NCI-H2227 (cell line): ENCODE measurements at regions not wholly inside any gene's neighbourhood (a gene's known extent, or its start where the extent isn't known, plus 50 kb on each side); places are given as distances from the start of the nearest gene placed in this dataset.

Experiments used
- DNase-seq: peaks from one replicate; lab custom pipeline; 2025; ENCODE audit not compliant: unreplicated experiment; lab: John Stamatoyannopoulos, UW

GRCh38 chr3:164604687-164605086, 473.6 kb downstream of the SI start:
- no peak for DNase-seq

DNA sequence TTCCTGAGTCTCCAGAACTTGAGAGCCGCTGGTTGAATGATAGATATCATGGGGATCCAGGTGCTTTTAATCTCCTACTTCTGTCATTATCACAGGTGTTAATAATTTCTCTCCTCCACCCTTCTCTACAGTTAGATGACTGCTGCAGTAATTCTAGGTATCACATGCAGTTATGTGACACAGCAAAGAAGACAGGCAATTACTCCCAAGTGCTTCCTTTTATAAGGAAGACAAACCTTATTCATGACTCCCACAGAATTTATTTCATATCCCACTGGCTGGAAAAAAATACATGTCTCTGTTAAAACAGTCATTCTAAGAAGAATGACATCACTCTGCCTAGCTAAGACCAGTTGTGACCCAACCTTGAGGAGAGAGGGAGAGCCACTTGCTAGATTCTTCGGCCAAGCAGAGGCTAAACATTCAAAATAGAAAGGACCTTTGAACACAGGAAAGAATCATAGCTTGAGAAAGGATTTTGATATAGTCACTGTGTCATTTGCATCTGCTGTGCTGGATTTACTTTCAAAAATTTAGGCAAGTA, 500.6 kb downstream of the SI start:
- no peak for DNase-seq

DNA sequence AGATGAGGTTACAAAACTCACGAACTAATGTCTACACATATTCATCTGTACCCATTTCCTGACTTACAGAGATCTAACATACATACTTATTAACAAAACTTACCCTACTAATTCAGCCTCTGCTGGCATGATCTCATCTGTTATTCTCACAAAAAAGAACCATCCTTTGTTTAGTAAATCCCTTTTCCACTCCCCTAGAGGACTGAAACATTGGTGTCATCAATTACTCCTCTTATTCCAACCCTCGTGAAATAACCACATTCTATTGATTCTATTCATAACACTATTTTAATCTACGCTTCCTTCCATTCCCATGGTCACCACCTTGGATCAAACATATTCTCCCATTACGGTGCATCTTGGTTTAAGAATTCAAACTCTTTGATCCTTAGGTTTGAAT, 505.9 kb downstream of the SI start:
- no peak for DNase-seq

DNA sequence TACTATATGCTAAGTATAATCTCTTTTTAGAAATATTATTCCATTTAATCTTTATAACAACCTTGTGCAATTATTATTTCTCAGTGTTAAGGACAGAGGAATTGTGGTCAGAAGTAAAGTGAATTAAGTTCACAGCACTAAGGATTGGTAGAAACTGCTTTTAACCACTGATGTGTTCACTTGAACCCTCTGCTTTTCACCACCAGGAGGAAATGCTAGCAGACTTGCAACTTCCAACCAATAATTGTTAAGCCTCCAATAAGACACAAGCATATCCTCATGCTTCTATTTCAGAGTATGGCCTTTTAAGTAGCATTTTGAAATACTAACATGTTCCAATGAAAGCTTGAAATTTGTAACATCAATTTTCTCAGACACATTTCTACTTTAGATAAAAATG, 527.4 kb downstream of the SI start:
- DNase-seq = no peak

DNA sequence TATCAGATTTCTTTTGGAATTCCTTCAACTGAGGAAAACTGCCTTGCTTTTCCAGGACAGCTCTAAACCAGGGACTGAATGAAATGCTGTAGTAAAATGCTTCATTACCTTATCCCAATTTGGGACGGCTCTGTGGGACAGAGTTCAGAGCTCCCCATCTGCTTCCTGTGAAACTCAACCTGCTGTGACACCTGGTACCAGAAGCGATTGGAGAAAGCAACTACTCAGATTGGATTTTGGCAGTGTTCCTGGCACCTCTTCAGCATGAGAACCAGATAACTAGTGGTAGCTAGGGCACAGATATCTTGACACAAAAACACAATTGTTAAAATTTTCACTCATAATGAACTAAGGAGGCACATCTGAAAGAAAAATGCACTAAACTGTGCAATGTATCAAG, 539.1 kb downstream of the SI start:
- no peak for DNase-seq

DNA sequence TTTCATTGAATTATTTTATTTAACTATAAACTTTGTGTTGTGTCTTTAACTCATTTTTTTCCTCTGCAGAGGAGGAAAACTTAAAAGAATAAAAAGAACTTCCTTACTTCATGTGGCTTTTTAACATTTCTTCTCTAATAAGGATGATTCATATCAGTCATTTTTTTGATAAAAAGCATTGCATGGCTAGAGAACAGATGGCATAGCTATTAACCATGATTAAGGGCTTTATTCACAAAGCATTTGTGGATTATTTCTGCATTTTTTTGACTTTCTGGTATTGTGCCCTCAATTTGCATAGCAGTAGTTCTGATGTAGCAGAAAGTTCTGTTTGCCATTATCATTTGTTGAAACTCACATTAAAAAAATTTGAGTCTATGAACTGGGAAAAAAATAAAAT, 540.8 kb downstream of the SI start:
- no peak for DNase-seq

GRCh38 chr3:164533275-164533674, 545.0 kb downstream of the SI start:
- no peak for DNase-seq

- no peak for DNase-seq
These were observed 552.0 kb downstream of the SI start for GRCh38 chr3:164526250-164526649.

GRCh38 chr3:164524201-164524600, 554.1 kb downstream of the SI start:
- no peak for DNase-seq

DNA sequence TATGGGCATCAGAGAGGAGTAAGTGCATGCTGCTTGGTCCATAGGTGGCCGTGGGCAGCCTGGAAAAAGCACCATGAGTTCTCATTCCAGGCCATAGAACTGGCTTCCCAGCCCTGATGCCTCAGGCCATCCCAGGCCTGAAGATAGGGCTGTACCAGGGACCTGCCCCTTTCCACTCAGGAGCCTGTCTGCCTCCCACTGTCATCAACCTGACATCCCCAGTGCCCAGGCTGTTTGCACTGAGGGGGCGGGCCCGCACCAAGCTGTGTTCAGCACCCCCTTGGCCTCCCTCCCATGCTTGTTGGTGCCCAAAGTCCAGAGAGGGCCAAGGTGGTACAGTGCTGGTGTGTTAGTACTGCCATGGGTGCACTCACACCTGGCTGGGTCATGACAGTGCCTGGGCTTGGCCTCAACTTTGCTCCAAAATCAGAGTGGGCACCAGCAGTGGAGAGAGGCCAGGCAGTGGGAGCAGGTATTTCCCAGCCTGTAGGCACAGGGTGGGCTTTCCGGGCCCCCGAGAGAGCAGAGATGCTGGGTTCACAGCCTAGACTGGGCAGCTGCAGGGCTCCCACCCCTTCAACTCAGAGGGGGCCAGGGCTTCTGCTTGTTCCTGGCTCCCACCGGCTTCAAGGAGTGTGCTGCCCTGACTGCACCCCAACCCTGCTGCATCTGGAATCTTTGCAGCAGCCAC, 556.1 kb downstream of the SI start:
- no peak for DNase-seq

DNA sequence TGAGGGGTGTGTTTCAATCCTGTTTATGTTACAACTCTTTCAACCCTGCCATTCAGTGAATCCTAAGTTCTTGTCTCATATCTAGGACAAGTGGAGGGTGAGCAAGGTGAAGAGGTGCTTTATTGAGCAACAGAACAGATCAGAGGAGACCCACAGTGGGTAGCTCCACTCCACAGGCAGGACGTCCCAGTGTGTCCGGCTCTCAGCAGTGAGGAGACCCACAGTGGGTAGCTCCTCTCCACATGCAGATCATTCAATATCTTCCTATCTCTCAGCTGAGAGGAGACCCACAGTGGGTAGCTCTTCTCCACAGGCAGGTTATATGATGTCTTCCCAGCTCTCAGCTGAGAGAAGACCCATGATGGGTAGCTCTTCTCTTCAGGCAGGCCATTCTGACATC, 556.7 kb downstream of the SI start:
- DNase-seq = no peak

GRCh38 chr3:164521139-164521538, 557.2 kb downstream of the SI start:
- DNase-seq = no peak

GRCh38 chr3:164515256-164515655, 563.0 kb downstream of the SI start:
- DNase-seq = no peak

DNA sequence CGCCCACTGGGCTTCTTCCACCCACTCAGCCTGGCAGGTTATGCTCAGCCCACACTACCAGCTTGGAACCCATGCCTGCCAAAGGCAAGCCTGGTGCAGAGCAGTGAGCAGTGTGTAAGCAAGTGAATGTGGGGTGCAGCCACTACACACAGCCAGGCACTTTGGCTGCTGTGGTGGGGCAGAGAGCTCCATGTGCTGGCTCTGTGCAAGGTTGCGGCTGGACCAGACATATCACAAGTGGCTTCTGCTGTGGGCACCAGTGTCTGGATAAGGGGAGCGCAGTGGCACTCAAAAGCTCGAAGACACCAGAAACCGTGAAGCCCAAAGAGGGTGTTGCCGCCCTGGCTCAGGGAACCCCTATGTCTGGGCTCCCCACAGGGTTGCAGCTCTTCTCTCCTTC, 563.7 kb downstream of the SI start:
- no peak for DNase-seq

GRCh38 chr3:164507886-164508285, 570.4 kb downstream of the SI start:
- no peak for DNase-seq

GRCh38 chr3:164498917-164499316, 579.4 kb downstream of the SI start:
- DNase-seq = no peak

DNA sequence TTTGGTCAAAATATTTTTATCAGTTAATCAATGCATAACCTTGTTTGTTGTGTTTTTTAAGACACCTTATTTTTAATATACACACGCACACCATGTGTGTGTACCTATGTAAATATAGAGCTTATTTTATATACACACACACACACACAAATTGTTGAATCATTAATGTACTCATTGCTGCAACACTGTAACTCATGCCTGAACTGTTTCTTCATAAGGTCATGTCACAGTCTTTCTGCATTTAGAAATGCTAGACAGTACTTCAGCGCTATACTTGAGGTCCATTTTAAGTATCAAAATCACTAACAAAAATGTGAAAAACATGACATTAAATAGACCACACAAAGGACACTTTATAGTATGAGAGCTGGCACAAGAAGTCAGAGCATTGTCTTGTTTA, 589.4 kb downstream of the SI start:
- DNase-seq = no peak

- DNase-seq = no peak
These were observed 592.1 kb downstream of the SI start for GRCh38 chr3:164486150-164486549.

GRCh38 chr3:164479978-164480377, 598.3 kb downstream of the SI start:
- DNase-seq = no peak

- DNase-seq = no peak
These were observed 598.9 kb downstream of the SI start for GRCh38 chr3:164479406-164479805.

DNA sequence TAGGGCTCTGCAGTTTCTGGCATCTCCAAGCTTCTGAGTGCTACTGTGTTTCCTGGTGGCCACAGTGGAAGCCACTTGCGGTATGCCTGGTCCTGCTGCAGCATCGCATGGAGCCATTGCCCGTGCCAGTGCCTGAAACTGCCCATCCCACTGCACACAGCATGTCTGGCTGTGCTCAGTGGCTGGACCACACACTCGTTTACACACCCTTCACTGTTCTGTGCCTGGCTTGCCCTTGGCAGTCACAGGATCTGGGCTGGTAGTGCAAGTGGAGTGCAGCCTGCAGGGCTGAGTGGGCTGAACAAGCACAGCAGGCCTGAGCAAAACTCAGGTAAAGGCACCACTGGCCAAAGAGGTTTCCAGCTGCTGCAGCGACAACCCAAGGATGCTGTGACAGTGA, 600.0 kb downstream of the SI start:
- DNase-seq = no peak

DNA sequence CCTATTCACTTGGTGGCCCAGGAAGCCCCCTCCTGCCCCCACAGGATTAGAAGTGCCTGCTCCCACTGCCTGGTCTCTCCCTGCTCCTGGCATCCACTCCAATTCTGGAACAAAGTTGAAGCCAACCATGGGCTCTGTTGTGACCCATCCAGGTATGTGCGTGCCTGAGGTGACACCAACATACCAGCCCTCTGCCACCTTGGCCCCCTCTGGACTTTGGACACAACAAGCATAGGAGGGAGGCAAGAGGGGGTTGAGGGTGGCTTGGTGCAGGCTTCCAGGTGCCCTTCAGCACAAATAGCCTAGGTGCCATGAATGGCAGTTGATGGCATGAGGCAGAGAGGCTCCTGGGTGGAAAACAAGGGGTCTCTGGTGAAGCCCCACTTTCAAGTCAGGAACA, 600.9 kb downstream of the SI start:
- DNase-seq = no peak

DNA sequence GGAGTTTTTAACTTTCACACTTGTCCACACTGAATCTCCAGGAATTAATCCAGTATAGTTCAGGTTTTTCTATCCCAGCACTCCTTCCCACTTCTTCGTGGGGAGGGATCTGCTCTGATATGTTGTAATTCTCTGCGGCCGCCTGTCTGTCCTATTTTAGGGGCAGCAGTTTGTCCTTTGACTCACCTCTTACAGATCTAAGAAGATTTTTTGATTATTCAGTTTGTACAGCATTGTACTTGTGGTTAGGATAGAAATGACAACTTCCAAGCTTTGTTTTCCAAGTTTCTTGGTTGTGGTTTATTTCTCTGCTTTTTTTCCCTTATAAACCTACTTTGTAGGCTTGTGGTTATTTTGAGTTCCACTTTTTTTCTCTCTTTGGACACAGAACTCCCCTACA, 601.7 kb downstream of the SI start:
- DNase-seq = no peak
